ENCODE measurements at regions not wholly inside any gene's neighbourhood (a gene's known extent, or its start where the extent isn't known, plus 50 kb on each side); places are given as distances from the start of the nearest gene placed in this dataset.

DNA sequence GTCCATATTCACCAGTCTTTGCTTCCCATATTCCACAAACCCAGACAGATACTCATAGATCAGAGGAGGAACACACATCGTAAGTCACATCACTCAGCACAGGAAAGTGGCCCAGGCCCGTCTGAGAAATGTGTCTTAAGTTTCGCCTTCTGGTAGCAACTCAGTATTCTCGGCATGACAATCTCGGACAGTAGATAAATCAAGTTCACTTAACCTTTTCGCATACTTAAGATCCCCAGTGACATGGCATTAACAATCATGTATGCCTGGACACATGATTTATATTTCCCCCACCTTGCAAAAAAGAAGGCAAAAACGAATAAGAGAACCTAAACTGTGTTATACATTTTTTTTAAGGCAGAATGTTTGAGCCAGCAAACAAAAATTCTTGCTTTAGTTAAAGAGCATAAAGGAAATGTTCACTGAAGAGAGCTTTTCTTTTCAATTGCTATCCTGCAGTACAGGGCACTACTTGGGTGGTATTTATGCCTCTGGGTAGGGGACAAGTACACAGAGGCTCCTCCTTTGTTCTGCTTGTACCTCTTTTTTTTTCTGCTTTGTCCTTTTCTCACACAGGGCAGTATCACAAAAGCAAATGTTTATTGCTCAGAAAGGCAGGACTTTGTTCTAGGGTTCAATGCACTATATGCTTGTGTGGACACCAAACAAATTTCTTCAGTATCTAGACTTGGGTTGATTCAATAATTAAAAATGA, 360.6 kb downstream of the TDRD3 start:
- intact Hi-C loops (cut with DNase I) = no loop called here
- WGBS, 2 donors = 69 to 72% methylated on average over 7 of the region's 7 CpGs
- DNase-seq = no peak
- TF ChIP-seq POLR2A (IDR thresholded peaks at IDR 0.05) = no peak
- TF ChIP-seq, protein P1, sequence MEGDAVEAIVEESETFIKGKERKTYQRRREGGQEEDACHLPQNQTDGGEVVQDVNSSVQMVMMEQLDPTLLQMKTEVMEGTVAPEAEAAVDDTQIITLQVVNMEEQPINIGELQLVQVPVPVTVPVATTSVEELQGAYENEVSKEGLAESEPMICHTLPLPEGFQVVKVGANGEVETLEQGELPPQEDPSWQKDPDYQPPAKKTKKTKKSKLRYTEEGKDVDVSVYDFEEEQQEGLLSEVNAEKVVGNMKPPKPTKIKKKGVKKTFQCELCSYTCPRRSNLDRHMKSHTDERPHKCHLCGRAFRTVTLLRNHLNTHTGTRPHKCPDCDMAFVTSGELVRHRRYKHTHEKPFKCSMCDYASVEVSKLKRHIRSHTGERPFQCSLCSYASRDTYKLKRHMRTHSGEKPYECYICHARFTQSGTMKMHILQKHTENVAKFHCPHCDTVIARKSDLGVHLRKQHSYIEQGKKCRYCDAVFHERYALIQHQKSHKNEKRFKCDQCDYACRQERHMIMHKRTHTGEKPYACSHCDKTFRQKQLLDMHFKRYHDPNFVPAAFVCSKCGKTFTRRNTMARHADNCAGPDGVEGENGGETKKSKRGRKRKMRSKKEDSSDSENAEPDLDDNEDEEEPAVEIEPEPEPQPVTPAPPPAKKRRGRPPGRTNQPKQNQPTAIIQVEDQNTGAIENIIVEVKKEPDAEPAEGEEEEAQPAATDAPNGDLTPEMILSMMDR (IDR thresholded peaks at IDR 0.05) = no peak
- Histone ChIP-seq H3K4me1 (peaks cover 0 to 12% (median 0%) of the 10 kb centered on the region in 3 donors), H3K27me3 (no peaks in the 10 kb centered on the region), H3K9me3 (no peaks in the 10 kb centered on the region), H3K36me3 (no peaks in the 10 kb centered on the region), H3K27ac (no peak overlapping the region), H3K4me3 (no peak overlapping the region)

DNA sequence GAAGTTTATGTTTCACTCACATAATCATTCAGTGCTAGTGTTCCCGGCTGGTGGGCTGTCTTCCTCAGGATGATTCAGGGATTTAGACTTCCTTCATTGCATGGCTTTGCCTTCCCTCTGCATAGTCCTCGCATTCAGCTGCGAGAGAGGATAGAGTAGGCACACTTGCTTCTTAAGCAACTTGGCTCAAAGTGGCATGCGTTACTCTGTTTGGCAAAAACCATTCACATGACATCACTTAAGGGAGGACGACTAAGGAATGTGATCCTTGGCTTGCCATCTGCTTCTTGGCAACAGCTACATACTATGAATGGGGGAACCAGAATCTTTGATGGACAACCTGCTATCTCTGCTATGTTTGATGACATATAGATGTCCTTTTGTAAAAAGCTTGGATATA, 359.3 kb downstream of the TDRD3 start:
- TF ChIP-seq, protein P1 (IDR thresholded peaks at IDR 0.05) = no peak
- TF ChIP-seq POLR2A (IDR thresholded peaks at IDR 0.05) = no peak
- Histone ChIP-seq H3K4me3 (no peak overlapping the region), H3K4me1 (peaks cover 0 to 12% (median 0%) of the 10 kb centered on the region in 3 donors), H3K9me3 (no peaks in the 10 kb centered on the region), H3K27me3 (no peaks in the 10 kb centered on the region), H3K36me3 (no peaks in the 10 kb centered on the region), H3K27ac (no peak overlapping the region)
- 36 to 49% methylated on average over 5 of the region's 5 CpGs for WGBS, 2 donors
- no peak for DNase-seq
- intact Hi-C loops (cut with DNase I) = no loop called here

DNA sequence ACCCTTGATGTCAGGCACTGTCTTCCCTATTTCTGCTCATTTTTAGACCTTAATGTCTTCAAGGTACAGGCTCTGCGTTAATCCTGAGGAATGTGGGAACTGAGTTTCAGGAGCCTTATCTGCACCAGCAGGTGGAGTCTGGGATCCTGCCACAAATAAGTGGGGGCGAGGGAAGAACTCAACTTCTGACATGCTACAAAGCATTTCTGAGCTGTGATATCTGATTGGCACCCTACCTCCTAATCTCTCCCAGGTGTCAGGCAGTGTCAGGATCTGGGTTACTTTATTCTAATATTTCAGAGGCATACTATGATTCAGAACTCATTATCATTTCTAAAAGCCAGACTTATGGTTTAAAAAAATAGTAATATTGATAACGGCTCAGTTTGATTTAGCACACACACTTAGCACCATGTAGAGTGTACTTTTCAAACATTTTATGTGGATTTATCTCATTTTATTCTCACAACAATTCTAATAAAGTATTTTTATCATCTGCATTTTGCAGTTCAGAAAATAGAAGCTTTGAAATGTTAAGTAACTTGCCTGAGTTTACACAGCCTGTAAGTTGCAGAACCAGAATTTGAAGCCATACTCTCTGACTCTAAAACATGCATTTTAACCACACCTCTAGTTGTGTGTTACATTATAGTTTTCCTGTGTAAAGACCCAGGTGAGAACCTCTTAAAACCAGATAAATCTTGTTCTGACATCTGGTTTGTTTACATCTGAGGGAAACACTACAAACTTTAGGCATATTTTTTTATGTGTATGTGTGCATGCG, 358.6 kb downstream of the TDRD3 start:
- no peak for DNase-seq
- Histone ChIP-seq H3K27ac (no peak overlapping the region), H3K4me1 (peaks cover 0 to 12% (median 0%) of the 10 kb centered on the region in 3 donors), H3K27me3 (no peaks in the 10 kb centered on the region), H3K4me3 (no peak overlapping the region), H3K9me3 (no peaks in the 10 kb centered on the region), H3K36me3 (no peaks in the 10 kb centered on the region)
- WGBS, 2 donors = 41 to 59% methylated on average over 4 of the region's 4 CpGs
- intact Hi-C loops (cut with DNase I) = no loop called here
- TF ChIP-seq, protein P1 (IDR thresholded peaks at IDR 0.05) = no peak

DNA sequence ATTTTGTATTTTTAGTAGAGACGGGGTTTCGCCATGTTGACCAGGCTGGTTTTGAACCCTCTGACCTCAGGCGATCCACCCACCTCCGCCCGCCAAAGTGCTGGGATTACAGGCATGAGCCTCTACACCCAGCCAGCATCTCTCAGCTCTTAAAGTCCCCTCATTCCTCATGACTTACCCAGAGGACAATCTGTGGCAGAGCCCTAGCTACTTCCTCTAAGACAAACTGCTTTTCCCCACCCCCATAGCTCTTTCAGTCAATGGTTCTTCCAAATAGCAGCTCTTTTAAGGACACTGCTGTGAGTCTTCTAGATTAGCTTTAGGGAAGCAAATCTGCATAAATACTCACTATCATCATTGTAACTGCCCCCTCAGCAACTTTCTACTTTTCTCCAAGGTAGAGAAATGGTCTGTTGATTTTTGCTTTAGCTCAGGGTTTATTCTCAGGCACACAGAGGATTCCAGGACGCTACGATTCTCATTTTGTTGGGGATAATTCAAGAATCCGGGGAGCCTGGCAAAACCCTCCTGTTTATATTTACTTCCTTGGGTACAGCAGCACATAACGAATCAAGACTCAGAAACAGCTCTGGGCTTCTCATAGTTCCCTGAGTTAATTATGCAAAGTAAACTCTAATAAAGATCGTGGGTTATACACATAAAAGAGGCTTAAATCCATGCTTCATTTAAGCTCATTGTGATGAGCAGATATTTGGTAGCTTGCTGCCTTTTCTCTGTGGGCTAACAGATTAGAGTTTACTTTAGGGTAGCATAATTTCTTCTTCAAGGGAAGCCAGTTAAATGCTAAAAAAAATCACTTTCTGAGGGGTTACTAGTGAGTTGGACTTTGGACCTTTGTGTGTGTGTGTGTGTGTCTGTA, 357.4 kb downstream of the TDRD3 start:
- no peak for DNase-seq
- TF ChIP-seq, protein P1 (IDR thresholded peaks at IDR 0.05) = no peak
- no peak for TF ChIP-seq POLR2A (IDR thresholded peaks at IDR 0.05)
- Histone ChIP-seq H3K9me3 (no peaks in the 10 kb centered on the region), H3K4me1 (peaks cover 0 to 12% (median 0%) of the 10 kb centered on the region in 3 donors), H3K27ac (no peak overlapping the region), H3K4me3 (no peak overlapping the region), H3K36me3 (no peaks in the 10 kb centered on the region), H3K27me3 (no peaks in the 10 kb centered on the region)
- intact Hi-C loops (cut with DNase I) = no loop called here
- WGBS, 2 donors = 84 to 85% methylated on average over 10 of the region's 10 CpGs

Data from esophagus squamous epithelium (tissue), 5 donors.